Endothelial cell of umbilical vein (primary cell): ENCODE measurements at regions not wholly inside any gene's neighbourhood (a gene's known extent, or its start where the extent isn't known, plus 50 kb on each side); places are given as distances from the start of the nearest gene placed in this dataset.

Source experiments
- BruUV-seq: library from RNA; stranded (reverse); fragments of 400-500 nt; replicated peaks from 2 replicates; lab custom pipeline; 2021; lab: Mats Ljungman, UMichigan
- CTCF ChIA-PET: fragments of 300-600, 350-600 bp; sonication (Branson Sonifier 250); formaldehyde crosslinking; loops from one replicate; lab custom pipeline; 2021; ENCODE audit warnings: antibody characterized with exemption, inconsistent platforms; lab: Charles Lee
- POLR2A ChIA-PET: fragments of 300-600, 350-600 bp; sonication (Branson Sonifier 250); formaldehyde crosslinking; loops from one replicate; lab custom pipeline; 2021; ENCODE audit warnings: antibody characterized with exemption, inconsistent platforms; lab: Charles Lee
- DNase-seq: peaks from one replicate; pipeline ENCODE4 v3.0.0-alpha.2; 2011; ENCODE audit warnings: low read depth, low spot score
- FAIRE-seq: peaks from 2 replicates; lab custom pipeline; 2011; peaks lifted over from hg19 to GRCh38; lab: Jason Lieb, UNC
- H2AFZ ChIP-seq: 2 replicates; pipeline ENCODE4 v1.6.0; 2012; ENCODE audit warnings: low read depth, low read length, control low read depth, inconsistent platforms
- H3K27ac ChIP-seq: 2 replicates; pipeline ENCODE4 v1.5.1; 2011; ENCODE audit warnings: low read depth, mild to moderate bottlenecking, control low read depth, low read length, moderate library complexity; ENCODE audit not compliant: insufficient read depth
- H3K27me3 ChIP-seq, 2 experiments: 2 replicates each; pipeline versions ENCODE4 v1.6.0 to v1.6.1; 2011; ENCODE audit warnings: low read length in 2 of 2, mixed read lengths in 1 of 2; ENCODE audit not compliant: control insufficient read depth in 2 of 2, insufficient read depth in 2 of 2
- H3K36me3 ChIP-seq, 2 experiments: 2 replicates in 1 of 2; 3 replicates in 1 of 2; pipeline ENCODE4 v1.5.1; 2011; ENCODE audit warnings: low read length in 2 of 2, mild to moderate bottlenecking in 1 of 2, moderate library complexity in 1 of 2; ENCODE audit not compliant: control insufficient read depth in 2 of 2, insufficient read depth in 2 of 2; ENCODE audit errors: extremely low read depth in 1 of 2
- H3K4me1 ChIP-seq: 3 replicates; pipeline ENCODE4 v1.5.1; 2011; ENCODE audit warnings: mild to moderate bottlenecking, low read length; ENCODE audit not compliant: control insufficient read depth, insufficient read depth; ENCODE audit errors: extremely low read depth
- H3K4me2 ChIP-seq: 2 replicates; pipeline ENCODE4 v1.6.1; 2011; ENCODE audit warnings: low read length, control low read depth, mixed read lengths; ENCODE audit not compliant: insufficient read depth
- H3K4me3 ChIP-seq, 3 experiments: fragments of 200-600 bp in 1 of 3; sonication (generic), shearing (Covaris generic) in 1 of 3; replicated peaks in 1 of 3; 2 replicates each; pipeline ENCODE4 v1.5.1; 2011 to 2016; ENCODE audit warnings: control low read depth in 3 of 3, low read length in 3 of 3, mild to moderate bottlenecking in 2 of 3, inconsistent platforms in 1 of 3, low read depth in 1 of 3, moderate library complexity in 1 of 3; ENCODE audit not compliant: insufficient read depth in 1 of 3
- H3K79me2 ChIP-seq: 2 replicates; pipeline ENCODE4 v1.6.0; 2012; ENCODE audit warnings: low read length, inconsistent platforms; ENCODE audit not compliant: control insufficient read depth, insufficient read depth
- H3K9ac ChIP-seq: replicated peaks from 2 replicates; pipeline ENCODE3; 2011; ENCODE audit warnings: low read length, control low read depth; ENCODE audit not compliant: insufficient read depth; ENCODE audit errors: extremely low read depth
- H3K9me1 ChIP-seq: replicated peaks from 3 replicates; pipeline ENCODE4 v1.6.0; 2011; ENCODE audit warnings: mild to moderate bottlenecking, low read length; ENCODE audit not compliant: control insufficient read depth, insufficient read depth; ENCODE audit errors: extremely low read depth
- H3K9me3 ChIP-seq: replicated peaks from 2 replicates; pipeline ENCODE4 v1.5.1; 2012; ENCODE audit warnings: low read length, inconsistent platforms; ENCODE audit not compliant: control insufficient read depth, insufficient read depth
- H4K20me1 ChIP-seq: replicated peaks from 2 replicates; pipeline ENCODE3; 2011; ENCODE audit warnings: mild to moderate bottlenecking, low read length; ENCODE audit not compliant: control insufficient read depth, insufficient read depth; ENCODE audit errors: extremely low read depth
- CTCF ChIP-seq, 2 donors: IDR thresholded peaks; 1 replicate in 1 of 2; 2 replicates in 1 of 2; pipeline ENCODE4 v1.5.1; 2011; ENCODE audit warnings: low read length in 2 of 2, mild to moderate bottlenecking in 2 of 2, moderate library complexity in 2 of 2, control low read depth in 1 of 2, inconsistent platforms in 1 of 2, low read depth in 1 of 2; ENCODE audit not compliant: insufficient read depth in 1 of 2; ENCODE audit errors: extremely low read depth in 1 of 2
- EZH2 ChIP-seq: IDR thresholded peaks from 2 replicates; pipeline ENCODE4 v1.6.1; 2012; ENCODE audit warnings: borderline replicate concordance, low read depth, mild to moderate bottlenecking, moderate library complexity, low read length, inconsistent platforms; ENCODE audit not compliant: severe bottlenecking
- FOS ChIP-seq: IDR thresholded peaks from 2 replicates; pipeline ENCODE4 v1.6.1; 2011; ENCODE audit warnings: mild to moderate bottlenecking, low read length, moderate library complexity, borderline replicate concordance; ENCODE audit not compliant: insufficient read depth
- GATA2 ChIP-seq: IDR thresholded peaks from 2 replicates; pipeline ENCODE4 v1.7.0; 2011; ENCODE audit warnings: low read depth, mild to moderate bottlenecking, moderate library complexity, mixed read lengths, low read length; ENCODE audit not compliant: insufficient read length, insufficient read depth
- JUN ChIP-seq: IDR thresholded peaks from 2 replicates; pipeline ENCODE4 v1.6.1; 2011; ENCODE audit warnings: borderline replicate concordance, low read depth; ENCODE audit not compliant: insufficient read length, insufficient read depth
- MAX ChIP-seq: IDR thresholded peaks from 2 replicates; pipeline ENCODE4 v1.6.1; 2011; ENCODE audit not compliant: insufficient read depth, insufficient read length
- MYC ChIP-seq: IDR thresholded peaks from one replicate; pipeline ENCODE4 v1.6.1; 2011; ENCODE audit warnings: mild to moderate bottlenecking, low read depth, low read length
- POLR2A ChIP-seq: IDR thresholded peaks from 2 replicates; pipeline ENCODE4 v1.6.1; 2012; ENCODE audit warnings: low read depth, mild to moderate bottlenecking, control low read depth, low read length
- POLR2AphosphoS5 ChIP-seq: IDR thresholded peaks from 2 replicates; pipeline ENCODE4 v1.6.1; 2012; ENCODE audit warnings: low read depth, mild to moderate bottlenecking, control low read depth, low read length, moderate library complexity; ENCODE audit not compliant: insufficient read depth
- dilution Hi-C: fragments of 300-500 bp; cut with MboI; formaldehyde crosslinking; loops from one replicate; pipeline ENCODE4 v1.15.0; 2019; ENCODE audit warnings: low sequenced_read_pairs; ENCODE audit not compliant: extremely low pct_ligation_motif_present
- intact Hi-C: fragments of 100-400 bp; cut with micrococcal nuclease; formaldehyde crosslinking; loops from one replicate; pipeline ENCODE4 v1.10.0; 2022

GRCh38 chr2:210963386-210963785, 407.0 kb downstream of the CPS1 start:
- Histone ChIP-seq H3K9me1 (no peaks in the 10 kb centered on the region), H3K27ac (no peak overlapping the region), H3K36me3 (no peaks in the 10 kb centered on the region), H3K4me2 (no peak overlapping the region), H3K9me3 (no peaks in the 10 kb centered on the region), H3K79me2 (no peaks in the 10 kb centered on the region), H2AFZ (no peak overlapping the region), H3K9ac (no peak overlapping the region), H4K20me1 (no peaks in the 10 kb centered on the region), H3K27me3 (peaks cover 0 to 5% of the 10 kb centered on the region in 2 experiments), H3K4me3 (no peak overlapping the region), H3K4me1 (no peaks in the 10 kb centered on the region)
- TF ChIP-seq FOS (no peak), MYC (no peak), JUN (no peak), MAX (no peak), EZH2 (no peak), POLR2AphosphoS5 (no peak), CTCF (IDR thresholded peaks at IDR 0.05; ENCODE audit: extremely low read depth in 1 of 2, insufficient read depth in 1 of 2, low read depth in 1 of 2, low read length in 2 of 2) (no peak), GATA2 (no peak), POLR2A (no peak)
- FAIRE-seq (no peak), DNase-seq (no peak)
- ChIA-PET POLR2A (no interaction called here), CTCF (no interaction called here)
- BruUV-seq, result no TSS peak
- intact Hi-C loops, result no loop called here
- dilution Hi-C loops, result no loop called here
